Fibroblast of lung (primary cell): ENCODE measurements at regions not wholly inside any gene's neighbourhood (a gene's known extent, or its start where the extent isn't known, plus 50 kb on each side); places are given as distances from the start of the nearest gene placed in this dataset.

Source experiments
- CTCF ChIP-seq, 2 donors: IDR thresholded peaks in 1 of 2; conservative IDR thresholded peaks in 1 of 2; 1 replicate in 1 of 2; 2 replicates in 1 of 2; pipeline ENCODE4 v1.5.1; 2011 to 2012; ENCODE audit warnings: low read length in 2 of 2, control low read depth in 1 of 2, inconsistent platforms in 1 of 2, low read depth in 1 of 2, mild to moderate bottlenecking in 1 of 2
- EZH2 ChIP-seq: IDR thresholded peaks from 2 replicates; pipeline ENCODE4 v1.5.1; 2012; ENCODE audit warnings: low read length, control low read depth, mild to moderate bottlenecking; ENCODE audit errors: missing control alignments

- no peak for TF ChIP-seq CTCF (conservative IDR thresholded peaks at IDR 0.05 in 1 of 2, IDR thresholded peaks at IDR 0.05 in 1 of 2; ENCODE audit: low read depth in 1 of 2, low read length in 2 of 2)
- TF ChIP-seq EZH2, result no peak
Measured at GRCh38 chr17:15154618-15155017, 110.5 kb downstream of the PMP22 start.
